HEK293 (cell line): ENCODE measurements at regions not wholly inside any gene's neighbourhood (a gene's known extent, or its start where the extent isn't known, plus 50 kb on each side); places are given as distances from the start of the nearest gene placed in this dataset.

Experiments
- ZNF274 ChIP-seq, 2 experiments: fragments of 200-500 bp in 1 of 2; fragments of 450-650 bp in 1 of 2; sonication (Bioruptor generic) in 1 of 2; formaldehyde crosslinking in 1 of 2; IDR thresholded peaks; 2 replicates each; pipeline versions ENCODE4 v1.5.1 to v1.6.1; 2014 to 2016; ENCODE audit warnings: borderline replicate concordance in 1 of 2, inconsistent platforms in 1 of 2, low read length in 1 of 2, missing biosample characterization in 1 of 2, missing genetic modification characterization in 1 of 2
- ZNF510 ChIP-seq: fragments of 450-650 bp; formaldehyde crosslinking; IDR thresholded peaks from 2 replicates; pipeline ENCODE4 v1.5.1; 2018; ENCODE audit warnings: mild to moderate bottlenecking, missing genetic modification characterization, missing biosample characterization; ENCODE audit not compliant: insufficient replicate concordance

- TF ChIP-seq ZNF510 (tag by site-specific recombination) (no peak), ZNF274 (IDR thresholded peaks at IDR 0.05; ENCODE audit: low read length) (no peak), ZNF274 (tag by site-specific recombination; IDR thresholded peaks at IDR 0.05; ENCODE audit: borderline replicate concordance) (no peak)
Measured at GRCh38 chr12:114986178-114986714, 302.3 kb upstream of the TBX3 start.
